Keratinocyte (primary cell): ENCODE measurements at regions not wholly inside any gene's neighbourhood (a gene's known extent, or its start where the extent isn't known, plus 50 kb on each side); places are given as distances from the start of the nearest gene placed in this dataset.

Experiments used
- DNase-seq: peaks from one replicate; pipeline ENCODE4 v3.0.0-alpha.2; 2011; ENCODE audit warnings: low read depth, missing footprints, low spot score
- FAIRE-seq: peaks from 2 replicates; lab custom pipeline; 2011; peaks lifted over from hg19 to GRCh38; lab: Jason Lieb, UNC
- H2AFZ ChIP-seq: 2 replicates; pipeline ENCODE4 v1.6.0; 2012; ENCODE audit warnings: low read length, control low read depth, inconsistent platforms; ENCODE audit not compliant: control insufficient read depth
- H3K27ac ChIP-seq: 2 replicates; pipeline ENCODE4 v1.5.1; 2011; ENCODE audit warnings: low read length; ENCODE audit not compliant: control insufficient read depth, insufficient read depth
- H3K27me3 ChIP-seq: 3 replicates; pipeline ENCODE4 v1.6.0; 2011; ENCODE audit warnings: low read length; ENCODE audit not compliant: control insufficient read depth, insufficient read depth; ENCODE audit errors: extremely low read depth
- H3K36me3 ChIP-seq, 2 experiments: 2 replicates in 1 of 2; 3 replicates in 1 of 2; pipeline ENCODE4 v1.5.1; 2011; ENCODE audit warnings: low read length in 2 of 2, mild to moderate bottlenecking in 1 of 2; ENCODE audit not compliant: control insufficient read depth in 2 of 2, insufficient read depth in 2 of 2; ENCODE audit errors: extremely low read depth in 1 of 2
- H3K4me1 ChIP-seq: 3 replicates; pipeline ENCODE4 v1.5.1; 2011; ENCODE audit warnings: low read length; ENCODE audit not compliant: control insufficient read depth, insufficient read depth; ENCODE audit errors: extremely low read depth
- H3K4me2 ChIP-seq: 3 replicates; pipeline ENCODE4 v1.6.0; 2011; ENCODE audit warnings: low read depth, low read length; ENCODE audit not compliant: control insufficient read depth, insufficient read depth; ENCODE audit errors: extremely low read depth
- H3K4me3 ChIP-seq, 3 experiments: fragments of 200-600 bp in 1 of 3; sonication (generic) in 1 of 3; 2 replicates in 2 of 3; 3 replicates in 1 of 3; pipeline ENCODE4 v1.5.1; 2011 to 2016; ENCODE audit warnings: low read length in 3 of 3, mild to moderate bottlenecking in 3 of 3, control low read depth in 2 of 3, inconsistent platforms in 1 of 3, low read depth in 1 of 3, mixed read lengths in 1 of 3, mixed run types in 1 of 3, moderate library complexity in 1 of 3; ENCODE audit not compliant: control insufficient read depth in 2 of 3, insufficient read depth in 2 of 3; ENCODE audit errors: extremely low read depth in 1 of 3
- H3K79me2 ChIP-seq: 2 replicates; pipeline ENCODE4 v1.6.0; 2012; ENCODE audit warnings: low read length; ENCODE audit not compliant: control insufficient read depth, insufficient read depth
- H3K9ac ChIP-seq: 3 replicates; pipeline ENCODE4 v1.6.0; 2011; ENCODE audit warnings: low read length; ENCODE audit not compliant: control insufficient read depth, insufficient read depth; ENCODE audit errors: extremely low read depth
- H3K9me1 ChIP-seq: 3 replicates; pipeline ENCODE4 v1.6.0; 2011; ENCODE audit warnings: low read length; ENCODE audit not compliant: control insufficient read depth, insufficient read depth; ENCODE audit errors: extremely low read depth
- H3K9me3 ChIP-seq: 2 replicates; pipeline ENCODE4 v1.5.1; 2012; ENCODE audit warnings: low read depth, low read length; ENCODE audit not compliant: control insufficient read depth
- H4K20me1 ChIP-seq: 3 replicates; pipeline ENCODE4 v1.6.0; 2011; ENCODE audit warnings: low read length; ENCODE audit not compliant: control insufficient read depth, insufficient read depth; ENCODE audit errors: extremely low read depth
- EZH2 ChIP-seq: IDR thresholded peaks from one replicate; pipeline ENCODE4 v1.6.1; 2012; ENCODE audit warnings: inconsistent platforms, mild to moderate bottlenecking, low read length, moderate library complexity
- dilution Hi-C: fragments of 300-500 bp; cut with MboI; formaldehyde crosslinking; loops from one replicate; pipeline ENCODE4 v1.7.0; 2020; ENCODE audit warnings: low sequenced_read_pairs; ENCODE audit not compliant: extremely low pct_ligation_motif_present
- TF ChIP-seq, protein P1 (sequence below), 3 experiments: IDR thresholded peaks in 1 of 3; conservative IDR thresholded peaks in 1 of 3; optimal IDR thresholded peaks in 1 of 3; 2 replicates in 2 of 3; 3 replicates in 1 of 3; pipeline versions ENCODE3 to v1.5.1; 2011; ENCODE audit warnings: low read length in 3 of 3, mild to moderate bottlenecking in 3 of 3, moderate library complexity in 2 of 3, control low read depth in 1 of 3, inconsistent platforms in 1 of 3; ENCODE audit not compliant: insufficient read depth in 2 of 3; ENCODE audit errors: extremely low read depth in 1 of 3

DNA sequence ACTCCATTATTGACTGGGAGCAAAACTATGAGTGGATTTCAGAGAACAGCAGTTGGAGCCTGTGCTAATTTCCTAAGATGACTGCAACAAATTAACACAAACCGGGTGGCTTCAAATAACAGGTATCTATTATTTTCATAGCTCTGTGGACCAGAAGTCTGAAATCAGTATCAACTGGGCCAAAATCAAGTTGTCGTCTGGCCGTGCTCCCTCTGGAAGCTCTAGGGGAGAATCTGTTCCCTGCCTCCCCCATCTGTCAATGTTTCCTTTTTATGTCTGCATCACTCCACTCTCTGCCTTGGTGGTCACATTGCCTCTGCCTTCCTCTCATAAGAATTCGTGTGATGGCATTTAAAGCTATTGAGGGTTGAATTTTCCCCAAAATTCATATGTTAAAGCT, 269.8 kb downstream of the TMX3 start:
- Histone ChIP-seq H3K9me1 (no peaks in the 10 kb centered on the region), H3K79me2 (no peaks in the 10 kb centered on the region), H3K9me3 (no peaks in the 10 kb centered on the region), H3K9ac (no peak overlapping the region), H3K4me1 (peaks cover 5% of the 10 kb centered on the region), H3K36me3 (no peaks in the 10 kb centered on the region), H3K4me2 (no peak overlapping the region), H3K27me3 (no peaks in the 10 kb centered on the region), H3K4me3 (no peak overlapping the region), H2AFZ (no peak overlapping the region), H4K20me1 (no peaks in the 10 kb centered on the region), H3K27ac (no peak overlapping the region)
- dilution Hi-C loops, result no loop called here
- no peak for TF ChIP-seq EZH2
- TF ChIP-seq, protein P1, sequence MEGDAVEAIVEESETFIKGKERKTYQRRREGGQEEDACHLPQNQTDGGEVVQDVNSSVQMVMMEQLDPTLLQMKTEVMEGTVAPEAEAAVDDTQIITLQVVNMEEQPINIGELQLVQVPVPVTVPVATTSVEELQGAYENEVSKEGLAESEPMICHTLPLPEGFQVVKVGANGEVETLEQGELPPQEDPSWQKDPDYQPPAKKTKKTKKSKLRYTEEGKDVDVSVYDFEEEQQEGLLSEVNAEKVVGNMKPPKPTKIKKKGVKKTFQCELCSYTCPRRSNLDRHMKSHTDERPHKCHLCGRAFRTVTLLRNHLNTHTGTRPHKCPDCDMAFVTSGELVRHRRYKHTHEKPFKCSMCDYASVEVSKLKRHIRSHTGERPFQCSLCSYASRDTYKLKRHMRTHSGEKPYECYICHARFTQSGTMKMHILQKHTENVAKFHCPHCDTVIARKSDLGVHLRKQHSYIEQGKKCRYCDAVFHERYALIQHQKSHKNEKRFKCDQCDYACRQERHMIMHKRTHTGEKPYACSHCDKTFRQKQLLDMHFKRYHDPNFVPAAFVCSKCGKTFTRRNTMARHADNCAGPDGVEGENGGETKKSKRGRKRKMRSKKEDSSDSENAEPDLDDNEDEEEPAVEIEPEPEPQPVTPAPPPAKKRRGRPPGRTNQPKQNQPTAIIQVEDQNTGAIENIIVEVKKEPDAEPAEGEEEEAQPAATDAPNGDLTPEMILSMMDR (optimal IDR thresholded peaks at IDR 0.05 in 1 of 3, IDR thresholded peaks at IDR 0.05 in 1 of 3, conservative IDR thresholded peaks at IDR 0.05 in 1 of 3; ENCODE audit: extremely low read depth in 1 of 3, insufficient read depth in 2 of 3, low read length in 3 of 3), result no peak
- FAIRE-seq, result no peak
- DNase-seq, result no peak

DNA sequence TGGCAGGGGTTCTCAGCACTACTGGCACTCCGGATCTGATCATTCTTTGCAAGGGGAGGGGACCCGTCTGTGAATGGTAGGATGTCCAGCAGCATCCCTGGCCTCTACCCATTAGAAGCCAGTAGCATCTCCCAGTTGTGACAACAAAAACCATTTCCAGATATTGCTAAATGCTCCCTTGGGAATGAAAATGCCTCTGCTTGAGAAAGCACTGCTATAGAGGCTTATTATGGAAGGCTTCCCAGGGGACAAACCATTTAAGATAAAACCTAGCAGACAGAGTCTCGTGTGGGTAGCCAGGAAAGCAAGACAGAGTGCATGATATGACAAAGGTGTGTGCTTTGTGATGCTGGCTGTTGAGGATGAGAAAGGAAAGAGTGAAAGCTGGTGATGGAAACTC, 273.7 kb downstream of the TMX3 start:
- dilution Hi-C loops, result no loop called here
- H3K36me3 ChIP-seq, result no peaks in the 10 kb centered on the region
- FAIRE-seq, result no peak

More for the DNA sequence above, 273.7 kb downstream of the TMX3 start:
- no peak overlapping the region for H3K4me3 ChIP-seq
- H3K4me2 ChIP-seq, result no peak overlapping the region
- no peaks in the 10 kb centered on the region for H3K27me3 ChIP-seq
- H3K4me1 ChIP-seq, result no peaks in the 10 kb centered on the region
- H3K9me3 ChIP-seq, result peaks cover 3% of the 10 kb centered on the region
- no peak for DNase-seq
- H2AFZ ChIP-seq, result no peak overlapping the region
- no peak overlapping the region for H3K27ac ChIP-seq
- no peak overlapping the region for H3K9ac ChIP-seq
- H3K79me2 ChIP-seq, result no peaks in the 10 kb centered on the region
- H3K9me1 ChIP-seq, result no peaks in the 10 kb centered on the region
- H4K20me1 ChIP-seq, result no peaks in the 10 kb centered on the region
- TF ChIP-seq EZH2, result no peak
- TF ChIP-seq, protein P1 (optimal IDR thresholded peaks at IDR 0.05 in 1 of 3, IDR thresholded peaks at IDR 0.05 in 1 of 3, conservative IDR thresholded peaks at IDR 0.05 in 1 of 3; ENCODE audit: extremely low read depth in 1 of 3, insufficient read depth in 2 of 3, low read length in 3 of 3), result no peak
